ENCODE measurements at regions not wholly inside any gene's neighbourhood (a gene's known extent, or its start where the extent isn't known, plus 50 kb on each side); places are given as distances from the start of the nearest gene placed in this dataset.
"Not testable (repeated sequence)": the region's sequence is repeated elsewhere in the genome, so short reads cannot be mapped to it uniquely, and the experiment has no call there.

GRCh38 chr6:26835707-26836106 lies 176.2 kb upstream of the ZNF322 start:
- DNase-seq; intact Hi-C loops (cut with DNase I): not testable (repeated sequence)
- 95 to 100% (median 98%) methylated on average over 4 to 5 of the region's 5 CpGs for WGBS, 3 donors

GRCh38 chr6:26836657-26837056 lies 177.1 kb upstream of the ZNF322 start:
- intact Hi-C loops (cut with DNase I); H3K9me3 ChIP-seq; DNase-seq; H3K4me1 ChIP-seq (ENCODE audit: insufficient read depth); H3K4me3 ChIP-seq; H3K36me3 ChIP-seq; H3K27ac ChIP-seq; H3K27me3 ChIP-seq: not testable (repeated sequence)

More at GRCh38 chr6:26835707-26836106, 176.2 kb upstream of the ZNF322 start:
- not testable (repeated sequence) for H3K4me1 ChIP-seq (ENCODE audit: insufficient read depth); H3K4me3 ChIP-seq; H3K36me3 ChIP-seq; H3K9me3 ChIP-seq; H3K27ac ChIP-seq; H3K27me3 ChIP-seq

GRCh38 chr6:26844823-26845222 lies 185.3 kb upstream of the ZNF322 start:
- H3K4me1 ChIP-seq (ENCODE audit: insufficient read depth); H3K27ac ChIP-seq; H3K36me3 ChIP-seq; H3K4me3 ChIP-seq; H3K9me3 ChIP-seq; H3K27me3 ChIP-seq; intact Hi-C loops (cut with DNase I); DNase-seq: not testable (repeated sequence)
- 93 to 98% (median 96%) methylated on average over 2 of the region's 2 CpGs for WGBS, 3 donors

- 0 to 53% (median 0%) methylated on average over 1 to 2 of the region's 2 CpGs for WGBS, 3 donors
- H3K9me3 ChIP-seq; intact Hi-C loops (cut with DNase I); DNase-seq; H3K36me3 ChIP-seq; H3K4me3 ChIP-seq; H3K27me3 ChIP-seq; H3K4me1 ChIP-seq (ENCODE audit: insufficient read depth); H3K27ac ChIP-seq: not testable (repeated sequence)
These were observed 197.7 kb upstream of the ZNF322 start for GRCh38 chr6:26857289-26857688.

- H3K9me3 ChIP-seq; H3K27ac ChIP-seq; H3K27me3 ChIP-seq; H3K4me3 ChIP-seq; intact Hi-C loops (cut with DNase I); H3K4me1 ChIP-seq (ENCODE audit: insufficient read depth); DNase-seq; H3K36me3 ChIP-seq: not testable (repeated sequence)
- WGBS, 3 donors = 85 to 91% (median 85%) methylated on average over 2 to 5 of the region's 5 CpGs
These were observed 199.7 kb upstream of the ZNF322 start for GRCh38 chr6:26859067-26859770.

- 85 to 95% (median 94%) methylated on average over 2 of the region's 2 CpGs for WGBS, 3 donors
- H3K9me3 ChIP-seq; H3K36me3 ChIP-seq; H3K4me3 ChIP-seq; H3K27ac ChIP-seq; H3K27me3 ChIP-seq; H3K4me1 ChIP-seq (ENCODE audit: insufficient read depth); DNase-seq; intact Hi-C loops (cut with DNase I): not testable (repeated sequence)
These were observed 200.2 kb upstream of the ZNF322 start for GRCh38 chr6:26859771-26860163.

- H3K4me3 ChIP-seq; H3K27me3 ChIP-seq; H3K36me3 ChIP-seq; H3K4me1 ChIP-seq (ENCODE audit: insufficient read depth); H3K27ac ChIP-seq; DNase-seq; H3K9me3 ChIP-seq; intact Hi-C loops (cut with DNase I): not testable (repeated sequence)
- 90 to 93% (median 91%) methylated on average over 1 to 2 of the region's 2 CpGs for WGBS, 3 donors
These were observed 202.4 kb upstream of the ZNF322 start for GRCh38 chr6:26861913-26862312.

- H3K27ac ChIP-seq; H3K9me3 ChIP-seq; DNase-seq; H3K36me3 ChIP-seq; H3K4me1 ChIP-seq (ENCODE audit: insufficient read depth); H3K27me3 ChIP-seq; intact Hi-C loops (cut with DNase I); H3K4me3 ChIP-seq: not testable (repeated sequence)
- whole genome bisulfite sequencing, 3 donors = 82 to 91% (median 90%) methylated on average over 6 of the region's 6 CpGs
These were observed 204.1 kb upstream of the ZNF322 start for GRCh38 chr6:26863641-26864040.

GRCh38 chr6:26898785-26899184 lies 239.2 kb upstream of the ZNF322 start:
- not testable (repeated sequence) for H3K4me3 ChIP-seq
- 86 to 94% (median 91%) methylated on average over 8 to 9 of the region's 9 CpGs for WGBS, 3 donors

GRCh38 chr6:26924206-26924605 lies 264.7 kb upstream of the ZNF322 start:
- 92 to 95% (median 93%) methylated on average over 2 of the region's 2 CpGs for WGBS, 3 donors
- H3K27me3 ChIP-seq; H3K4me3 ChIP-seq; H3K4me1 ChIP-seq (ENCODE audit: insufficient read depth); H3K27ac ChIP-seq; intact Hi-C loops (cut with DNase I); H3K36me3 ChIP-seq; H3K9me3 ChIP-seq; DNase-seq: not testable (repeated sequence)

More at GRCh38 chr6:26898785-26899184, 239.2 kb upstream of the ZNF322 start:
- DNase-seq; H3K27me3 ChIP-seq; H3K36me3 ChIP-seq; H3K27ac ChIP-seq; H3K4me1 ChIP-seq (ENCODE audit: insufficient read depth); intact Hi-C loops (cut with DNase I); H3K9me3 ChIP-seq: not testable (repeated sequence)

GRCh38 chr6:26928190-26928589 lies 268.6 kb upstream of the ZNF322 start:
- WGBS, 3 donors = 58 to 82% (median 72%) methylated on average over 1 of the region's 2 CpGs
- H3K4me3 ChIP-seq = not testable (repeated sequence)

GRCh38 chr6:26937258-26937657 lies 277.7 kb upstream of the ZNF322 start:
- H3K36me3 ChIP-seq; H3K4me3 ChIP-seq; H3K9me3 ChIP-seq; H3K27me3 ChIP-seq; H3K27ac ChIP-seq; intact Hi-C loops (cut with DNase I); H3K4me1 ChIP-seq (ENCODE audit: insufficient read depth); DNase-seq: not testable (repeated sequence)
- 59 to 85% (median 74%) methylated on average over 1 of the region's 1 CpG for WGBS, 3 donors

More at GRCh38 chr6:26928190-26928589, 268.6 kb upstream of the ZNF322 start:
- H3K36me3 ChIP-seq; H3K27ac ChIP-seq; H3K27me3 ChIP-seq; H3K9me3 ChIP-seq; H3K4me1 ChIP-seq (ENCODE audit: insufficient read depth); DNase-seq; intact Hi-C loops (cut with DNase I): not testable (repeated sequence)

Measured in ovary (tissue), 7 donors.